Right lobe of liver (tissue), 6 donors: ENCODE measurements at regions not wholly inside any gene's neighbourhood (a gene's known extent, or its start where the extent isn't known, plus 50 kb on each side); places are given as distances from the start of the nearest gene placed in this dataset.
"Not testable (repeated sequence)": the region's sequence is repeated elsewhere in the genome, so short reads cannot be mapped to it uniquely, and the experiment has no call there.

Experiments used
- ATAC-seq, 4 donors: fragments of 200-7000 bp; cut with Tn5 transposase; one replicate each; pipeline ENCODE4 v1.9.1; 2020; ENCODE audit warnings: mild to moderate bottlenecking in 4 of 4, moderate library complexity in 4 of 4
- DNase-seq, 3 donors: peaks; one replicate each; pipeline ENCODE4 v3.0.0-alpha.2; 2020
- H3K27ac ChIP-seq, 3 donors: fragments of 200-600 bp; one replicate each; pipeline ENCODE4 v1.8.0; 2022
- H3K27me3 ChIP-seq, 2 donors: fragments of 200-600 bp; one replicate each; pipeline ENCODE4 v1.8.0; 2022
- H3K36me3 ChIP-seq, 4 donors: fragments of 200-600 bp; sonication (generic) in 1 of 4; one replicate each; pipeline versions ENCODE4 v1.5.1 to v1.8.0; 2017 to 2022; ENCODE audit warnings: control low read depth in 1 of 4
- H3K4me1 ChIP-seq, 4 donors: fragments of 200-600 bp; sonication (generic) in 1 of 4; one replicate each; pipeline versions ENCODE4 v1.5.1 to v1.8.0; 2017 to 2022; ENCODE audit warnings: control low read depth in 1 of 4
- H3K4me3 ChIP-seq, 3 donors: fragments of 200-600 bp; one replicate each; pipeline ENCODE4 v1.8.0; 2022
- H3K9me3 ChIP-seq, 4 donors: fragments of 200-600 bp; sonication (generic) in 1 of 4; one replicate each; pipeline versions ENCODE4 v1.5.1 to v1.8.0; 2017 to 2022; ENCODE audit warnings: control low read depth in 1 of 4
- POLR2A ChIP-seq: fragments of 450-650 bp; IDR thresholded peaks from one replicate; pipeline ENCODE4 v1.6.1; 2017; ENCODE audit warnings: antibody characterized with exemption, mild to moderate bottlenecking
- WGBS: methylation state at CpG from one replicate; pipeline ENCODE4 v1.1.6; 2018; ENCODE audit warnings: low coverage, low lambda C conversion rate; ENCODE audit not compliant: insufficient coverage; ENCODE audit errors: missing lambda C conversion rate; 5-methylcytosine and 5-hydroxymethylcytosine counted together
- intact Hi-C, 2 donors: fragments of 100-400 bp; cut with DNase I; formaldehyde crosslinking; loops; one replicate each; pipeline versions ENCODE4 v1.11.2 to v1.14.1; 2022
- TF ChIP-seq, protein P1 (sequence below), 4 donors: fragments of 200-600 bp in 3 of 4; fragments of 450-650 bp in 1 of 4; IDR thresholded peaks; one replicate each; pipeline versions ENCODE4 v1.5.1 to v1.8.0; 2016 to 2022; ENCODE audit warnings: antibody characterized with exemption in 4 of 4, mild to moderate bottlenecking in 2 of 4
- donor health status: DM: no; HTN: yes; CAD: no.
- donor health status: DM: no; HTN: no; CAD: no.
- donor health status: DM: no; HTN: no; CAD: no.
- donor health status: DM: no; HTN: yes; CAD: no.
- donor health status: DM: no; HTN: yes; CAD: no.

DNA sequence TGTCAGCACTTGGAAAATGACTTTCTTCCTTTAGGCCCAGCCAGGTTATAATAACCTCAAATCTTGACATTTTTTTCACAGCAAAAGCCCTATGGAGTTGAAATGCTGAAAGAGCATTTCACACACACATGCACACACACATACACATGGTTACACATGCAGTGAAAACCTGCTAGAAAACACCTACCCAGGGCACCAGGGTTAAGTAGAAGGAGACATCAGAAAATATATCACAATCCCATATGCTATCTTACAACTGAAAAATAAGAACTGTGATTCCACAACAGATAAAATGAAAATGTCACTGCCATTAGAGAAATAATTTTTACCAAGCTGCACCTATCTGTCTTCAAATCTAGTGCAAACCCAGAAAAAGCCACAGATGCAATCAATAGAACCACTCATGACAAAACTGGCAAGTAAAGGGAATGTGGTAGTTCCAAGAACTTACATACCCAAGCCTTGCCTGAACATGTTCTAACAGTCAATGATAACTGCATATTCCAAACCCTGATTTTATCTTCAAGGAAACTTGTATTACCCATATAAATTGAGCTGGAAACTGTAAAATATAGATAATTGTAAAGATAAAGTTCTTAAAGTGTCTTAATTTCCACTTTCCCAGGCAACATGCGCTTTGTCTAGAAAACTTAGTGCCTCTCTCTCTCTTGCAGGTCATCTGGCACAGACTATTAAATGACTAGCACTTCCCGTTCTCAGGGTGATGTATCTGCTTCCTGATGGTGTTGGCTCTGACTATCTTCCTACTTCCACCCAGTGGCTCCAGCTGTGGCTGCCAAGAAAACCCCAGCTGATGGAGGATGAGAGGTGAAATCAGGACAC is 250.2 kb upstream of the PTGER4 start:
- no peak for TF ChIP-seq POLR2A
- TF ChIP-seq, protein P1, sequence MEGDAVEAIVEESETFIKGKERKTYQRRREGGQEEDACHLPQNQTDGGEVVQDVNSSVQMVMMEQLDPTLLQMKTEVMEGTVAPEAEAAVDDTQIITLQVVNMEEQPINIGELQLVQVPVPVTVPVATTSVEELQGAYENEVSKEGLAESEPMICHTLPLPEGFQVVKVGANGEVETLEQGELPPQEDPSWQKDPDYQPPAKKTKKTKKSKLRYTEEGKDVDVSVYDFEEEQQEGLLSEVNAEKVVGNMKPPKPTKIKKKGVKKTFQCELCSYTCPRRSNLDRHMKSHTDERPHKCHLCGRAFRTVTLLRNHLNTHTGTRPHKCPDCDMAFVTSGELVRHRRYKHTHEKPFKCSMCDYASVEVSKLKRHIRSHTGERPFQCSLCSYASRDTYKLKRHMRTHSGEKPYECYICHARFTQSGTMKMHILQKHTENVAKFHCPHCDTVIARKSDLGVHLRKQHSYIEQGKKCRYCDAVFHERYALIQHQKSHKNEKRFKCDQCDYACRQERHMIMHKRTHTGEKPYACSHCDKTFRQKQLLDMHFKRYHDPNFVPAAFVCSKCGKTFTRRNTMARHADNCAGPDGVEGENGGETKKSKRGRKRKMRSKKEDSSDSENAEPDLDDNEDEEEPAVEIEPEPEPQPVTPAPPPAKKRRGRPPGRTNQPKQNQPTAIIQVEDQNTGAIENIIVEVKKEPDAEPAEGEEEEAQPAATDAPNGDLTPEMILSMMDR (IDR thresholded peaks at IDR 0.05), result no peak
- 36% methylated on average over 2 of the region's 2 CpGs for WGBS
- Histone ChIP-seq H3K4me3 (no peak overlapping the region), H3K27ac (no peak overlapping the region), H3K9me3 (no peaks in the 10 kb centered on the region), H3K27me3 (no peaks in the 10 kb centered on the region), H3K36me3 (no peaks in the 10 kb centered on the region), H3K4me1 (no peaks in the 10 kb centered on the region)
- intact Hi-C loops, result no loop called here
- ATAC-seq, result peak; percentile 61 to 83 (median 80)
- DNase-seq, result no peak

DNA sequence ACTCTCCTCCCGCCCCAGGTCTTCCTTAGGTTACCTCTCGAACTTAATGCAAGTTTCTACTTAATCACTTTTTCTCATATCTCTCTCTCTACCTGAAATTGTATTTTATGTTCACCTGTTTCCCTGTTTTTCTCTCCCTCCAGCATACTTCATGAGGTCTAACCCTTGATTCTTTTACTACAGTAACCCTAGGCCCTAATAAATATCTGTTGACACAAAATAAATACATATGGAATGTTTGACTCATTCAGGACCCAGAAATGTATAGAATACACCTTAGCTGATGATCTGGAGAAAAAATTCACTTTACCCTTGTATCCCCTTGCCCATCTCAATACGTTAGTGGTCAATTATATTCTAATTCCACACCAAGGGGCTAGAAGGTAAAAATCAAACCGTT is 250.9 kb upstream of the PTGER4 start:
- no peak for TF ChIP-seq POLR2A
- TF ChIP-seq, protein P1 (IDR thresholded peaks at IDR 0.05), result no peak
- no peak overlapping the region for H3K27ac ChIP-seq
- no peaks in the 10 kb centered on the region for H3K36me3 ChIP-seq
- WGBS, result 81% methylated on average over 4 of the region's 4 CpGs
- H3K27me3 ChIP-seq, result no peaks in the 10 kb centered on the region
- intact Hi-C loops, result no loop called here
- no peaks in the 10 kb centered on the region for H3K4me1 ChIP-seq
- H3K9me3 ChIP-seq, result no peaks in the 10 kb centered on the region
- ATAC-seq (no peak), DNase-seq (no peak)
- no peak overlapping the region for H3K4me3 ChIP-seq

DNA sequence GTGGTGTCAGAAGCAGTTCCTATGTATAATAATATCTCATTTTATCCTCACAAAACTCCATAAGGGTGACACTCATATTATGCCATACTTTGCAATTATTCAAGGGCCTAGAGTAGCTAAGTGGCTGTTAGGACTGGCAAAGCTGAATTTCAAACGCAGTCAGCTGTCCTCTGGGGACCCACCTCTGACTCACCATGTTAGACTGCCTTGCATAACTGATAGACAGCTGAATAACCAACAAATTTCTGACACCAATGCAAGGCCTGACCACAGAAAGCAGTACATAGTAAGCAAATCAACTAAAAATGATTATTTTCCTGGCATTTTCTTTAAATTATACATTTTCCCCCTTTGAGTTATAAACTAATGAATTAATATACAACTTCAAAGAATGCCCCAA is 251.6 kb upstream of the PTGER4 start:
- peak in 1 of 4 donors; percentile 23 for ATAC-seq
- Histone ChIP-seq H3K27me3 (no peaks in the 10 kb centered on the region), H3K4me3 (no peak overlapping the region), H3K36me3 (no peaks in the 10 kb centered on the region), H3K9me3 (no peaks in the 10 kb centered on the region), H3K4me1 (no peaks in the 10 kb centered on the region), H3K27ac (no peak overlapping the region)
- TF ChIP-seq POLR2A, result no peak
- TF ChIP-seq, protein P1 (IDR thresholded peaks at IDR 0.05), result no peak
- intact Hi-C loops, result no loop called here
- 44% methylated on average over 1 of the region's 1 CpG for WGBS
- no peak for DNase-seq

DNA sequence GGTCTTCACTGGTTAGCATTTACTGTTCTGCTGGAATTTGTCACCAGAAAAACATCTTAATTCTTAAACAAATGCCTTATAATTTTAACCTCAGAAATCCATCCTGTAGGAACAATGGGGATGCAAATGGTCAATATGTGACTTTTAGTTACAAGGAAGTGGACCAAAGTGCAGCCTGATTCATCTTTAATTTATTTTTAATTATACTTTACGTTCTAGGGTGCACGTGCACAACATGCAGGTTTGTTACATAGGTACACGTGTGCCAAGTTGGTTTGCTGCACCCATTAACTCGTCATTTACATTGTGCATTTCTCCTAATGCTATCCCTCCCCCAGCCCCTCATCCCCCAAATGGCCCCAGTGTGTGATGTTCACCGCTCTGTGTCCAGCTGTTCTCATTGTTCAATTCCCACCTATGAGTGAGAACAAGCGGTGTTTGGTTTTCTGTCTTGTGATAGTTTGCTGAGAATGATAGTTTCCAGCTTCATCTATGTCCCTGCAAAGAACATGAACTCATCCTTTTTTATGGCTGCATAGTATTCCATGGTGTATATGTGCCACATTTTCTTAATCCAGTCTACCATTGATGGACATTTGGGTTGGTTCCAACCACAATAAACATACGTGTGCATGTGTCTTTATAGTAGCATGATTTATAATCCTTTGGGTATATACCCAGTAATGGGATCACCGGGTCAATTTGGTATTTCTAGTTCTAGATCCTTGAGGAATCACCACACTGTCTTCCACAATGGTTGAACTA is 262.5 kb upstream of the PTGER4 start:
- intact Hi-C loops, ATAC-seq, H3K27me3 ChIP-seq, DNase-seq, H3K9me3 ChIP-seq, H3K4me1 ChIP-seq, H3K4me3 ChIP-seq, H3K27ac ChIP-seq, H3K36me3 ChIP-seq: not testable (repeated sequence)
- 74% methylated on average over 8 of the region's 8 CpGs for WGBS

DNA sequence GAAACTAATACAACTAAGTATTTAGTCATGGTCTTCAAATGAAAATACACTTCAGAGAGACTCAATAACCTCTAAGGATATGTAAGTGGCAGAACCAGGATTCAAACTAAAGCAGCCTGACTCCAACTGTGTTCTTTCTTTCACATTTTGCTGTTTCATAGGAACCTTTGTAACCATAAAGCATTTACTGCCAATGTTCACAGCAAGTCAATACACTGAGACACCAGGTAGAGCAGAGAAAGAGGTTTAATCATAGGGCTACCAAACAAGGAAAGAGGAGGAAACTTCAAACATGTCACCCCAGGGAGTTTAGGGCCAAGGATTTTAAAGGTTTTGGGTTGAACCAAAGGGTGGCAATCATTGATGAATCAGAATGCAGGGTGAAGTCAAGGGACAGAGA is 263.1 kb upstream of the PTGER4 start:
- Histone ChIP-seq H3K4me1 (no peaks in the 10 kb centered on the region), H3K36me3 (no peaks in the 10 kb centered on the region), H3K27ac (no peak overlapping the region), H3K9me3 (no peaks in the 10 kb centered on the region), H3K27me3 (no peaks in the 10 kb centered on the region), H3K4me3 (no peak overlapping the region)
- intact Hi-C loops, result no loop called here
- TF ChIP-seq, protein P1 (IDR thresholded peaks at IDR 0.05), result no peak
- TF ChIP-seq POLR2A, result no peak
- DNase-seq (no peak), ATAC-seq (no peak)
